Activated CD8-positive, alpha-beta memory T cell treated with anti-CD3 and anti-CD28 coated beads, Interleukin-2, amount 10 ng/mL, durations not matched to agents 7 days and 5 days (primary cell): ENCODE measurements at regions not wholly inside any gene's neighbourhood (a gene's known extent, or its start where the extent isn't known, plus 50 kb on each side); places are given as distances from the start of the nearest gene placed in this dataset.

Experiments
- ATAC-seq: fragments of 150-1000 bp; cut with Tn5 transposase; one replicate; pipeline ENCODE4 v1.10.0; 2021; ENCODE audit warnings: moderate library complexity
- CTCF ChIA-PET: fragments of 350-600 bp; sonication (Branson Sonifier 250); formaldehyde crosslinking; loops from one replicate; lab custom pipeline; 2021; ENCODE audit warnings: antibody characterized with exemption; lab: Charles Lee
- DNase-seq: peaks from one replicate; pipeline ENCODE4 v3.0.0-alpha.2; 2020
- H3K27ac Mint-ChIP-seq: one replicate; pipeline ENCODE4 v1.8.0; 2021; ENCODE audit warnings: mild to moderate bottlenecking, mixed read lengths
- H3K27me3 Mint-ChIP-seq: one replicate; pipeline ENCODE4 v1.8.0; 2021; ENCODE audit warnings: mixed read lengths
- H3K36me3 Mint-ChIP-seq: one replicate; pipeline ENCODE4 v1.8.0; 2021; ENCODE audit warnings: mild to moderate bottlenecking, mixed read lengths
- H3K4me1 Mint-ChIP-seq: one replicate; pipeline ENCODE4 v1.8.0; 2021; ENCODE audit warnings: mixed read lengths
- H3K4me3 Mint-ChIP-seq: one replicate; pipeline ENCODE4 v1.8.0; 2021; ENCODE audit warnings: mild to moderate bottlenecking, moderate library complexity, mixed read lengths
- H3K9me3 Mint-ChIP-seq: one replicate; pipeline ENCODE4 v1.8.0; 2022; ENCODE audit warnings: low read depth, mixed read lengths

DNA sequence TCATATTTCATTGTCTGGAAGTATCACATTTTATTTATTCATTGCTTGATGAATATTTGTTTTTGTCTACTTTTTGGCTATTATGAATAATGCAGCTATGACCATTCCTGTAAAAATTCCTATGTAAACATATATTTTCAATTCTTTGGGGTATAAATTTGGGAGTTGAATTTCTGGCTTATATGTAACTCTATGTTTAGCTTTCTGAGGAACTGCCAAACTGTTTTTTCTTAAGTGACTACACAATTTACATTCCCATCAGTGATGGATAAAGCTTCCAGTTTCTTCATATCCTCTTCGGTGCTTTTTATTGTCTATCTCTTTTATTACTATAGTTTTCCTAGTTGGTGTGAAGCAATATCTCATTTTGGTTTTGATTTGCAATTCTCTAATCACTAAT, 115.6 kb upstream of the CXCL12 start:
- no peak overlapping the region for H3K27ac Mint-ChIP-seq
- CTCF ChIA-PET = no interaction called here
- ATAC-seq = no peak
- H3K4me1 Mint-ChIP-seq = no peaks in the 10 kb centered on the region
- DNase-seq = no peak
- H3K36me3 Mint-ChIP-seq = no peaks in the 10 kb centered on the region
- H3K4me3 Mint-ChIP-seq = no peak overlapping the region
- peaks cover 2% of the 10 kb centered on the region for H3K9me3 Mint-ChIP-seq
- H3K27me3 Mint-ChIP-seq = no peaks in the 10 kb centered on the region

- H3K36me3 Mint-ChIP-seq = no peaks in the 10 kb centered on the region
- DNase-seq (no peak), ATAC-seq (no peak)
- CTCF ChIA-PET = no interaction called here
- no peak overlapping the region for H3K27ac Mint-ChIP-seq
- no peak overlapping the region for H3K4me3 Mint-ChIP-seq
- H3K9me3 Mint-ChIP-seq = peaks cover 4% of the 10 kb centered on the region
- no peaks in the 10 kb centered on the region for H3K4me1 Mint-ChIP-seq
- no peaks in the 10 kb centered on the region for H3K27me3 Mint-ChIP-seq
These were observed 121.5 kb upstream of the CXCL12 start for GRCh38 chr10:44506386-44506785.

DNA sequence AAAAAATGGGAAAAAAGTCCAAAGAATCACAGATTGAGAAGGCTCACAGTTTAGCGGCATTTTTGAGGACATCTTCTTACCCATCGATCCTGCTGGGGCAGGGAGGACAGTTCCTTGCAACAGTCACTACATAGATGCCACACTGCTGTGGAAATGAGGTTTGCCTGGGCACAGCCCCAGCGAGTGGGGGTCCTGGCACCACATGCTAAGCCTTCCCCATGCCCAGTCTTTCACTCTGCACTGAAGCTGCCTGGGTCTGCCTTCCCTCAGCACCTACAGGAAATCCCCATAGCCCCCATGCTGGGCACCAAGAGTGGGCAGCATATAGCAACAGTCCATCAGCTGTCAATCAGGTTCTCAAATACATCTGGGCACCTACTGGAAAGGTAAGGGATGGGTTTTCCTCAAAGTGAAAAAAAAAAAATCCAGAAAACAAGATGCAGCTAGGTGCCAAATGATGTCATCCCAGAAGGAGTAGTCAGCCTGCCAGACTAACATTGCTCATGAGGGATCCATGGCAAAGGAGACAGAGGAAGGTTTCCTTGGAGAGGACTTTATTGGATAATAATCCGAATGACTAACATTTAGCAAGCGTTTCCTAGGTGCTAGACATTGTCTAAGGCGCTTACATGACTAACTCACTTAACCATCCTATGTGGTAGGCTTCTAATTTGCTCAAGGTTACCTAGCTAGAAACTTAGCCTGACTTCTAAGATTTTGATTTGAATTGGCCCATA, 125.7 kb upstream of the CXCL12 start:
- no peak overlapping the region for H3K4me3 Mint-ChIP-seq
- DNase-seq (no peak), ATAC-seq (no peak)
- peaks cover 2% of the 10 kb centered on the region for H3K9me3 Mint-ChIP-seq
- H3K4me1 Mint-ChIP-seq = no peaks in the 10 kb centered on the region
- no peak overlapping the region for H3K27ac Mint-ChIP-seq
- CTCF ChIA-PET = no interaction called here
- H3K27me3 Mint-ChIP-seq = no peaks in the 10 kb centered on the region
- no peaks in the 10 kb centered on the region for H3K36me3 Mint-ChIP-seq

GRCh38 chr10:44511166-44511565, 126.3 kb upstream of the CXCL12 start:
- Mint-ChIP-seq H3K36me3 (no peaks in the 10 kb centered on the region), H3K27me3 (no peaks in the 10 kb centered on the region), H3K4me1 (no peaks in the 10 kb centered on the region), H3K27ac (no peak overlapping the region), H3K4me3 (no peak overlapping the region), H3K9me3 (peaks cover 4% of the 10 kb centered on the region)
- DNase-seq (no peak), ATAC-seq (no peak)
- CTCF ChIA-PET = no interaction called here

- H3K4me1 Mint-ChIP-seq = no peaks in the 10 kb centered on the region
- H3K27ac Mint-ChIP-seq = no peak overlapping the region
- CTCF ChIA-PET = no interaction called here
- H3K27me3 Mint-ChIP-seq = no peaks in the 10 kb centered on the region
- no peak overlapping the region for H3K4me3 Mint-ChIP-seq
- H3K9me3 Mint-ChIP-seq = peaks cover 4% of the 10 kb centered on the region
- DNase-seq = no peak
- ATAC-seq = no peak
- H3K36me3 Mint-ChIP-seq = no peaks in the 10 kb centered on the region
These were observed 126.7 kb upstream of the CXCL12 start for GRCh38 chr10:44511601-44512000.

DNA sequence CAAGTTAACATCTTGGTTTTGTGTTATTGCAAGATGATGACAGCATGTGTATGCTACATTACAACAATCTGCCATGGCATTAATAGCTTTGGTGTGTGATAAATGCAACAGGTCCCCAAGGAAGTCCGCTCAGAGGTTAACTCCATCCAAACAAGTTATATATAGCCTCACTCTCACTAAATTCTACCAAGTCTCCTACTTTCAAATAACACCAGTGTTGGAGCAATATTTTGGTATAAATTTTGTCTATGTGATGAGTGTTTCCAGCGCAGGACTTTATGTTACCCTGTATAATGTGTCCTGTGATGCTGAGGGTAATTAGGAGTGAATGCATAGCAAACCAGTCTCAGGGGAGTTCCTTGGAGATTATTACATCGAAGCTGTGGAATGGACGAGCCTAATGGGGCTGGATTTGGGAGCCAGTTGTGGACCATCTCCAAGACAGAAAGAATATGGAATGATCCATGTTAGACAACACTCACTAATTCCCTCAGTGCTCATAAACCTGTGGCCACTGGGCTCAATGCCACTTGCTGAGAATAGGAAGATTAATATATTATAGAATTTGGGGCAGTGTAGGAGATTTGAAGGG, 127.6 kb upstream of the CXCL12 start:
- H3K4me1 Mint-ChIP-seq = no peaks in the 10 kb centered on the region
- H3K9me3 Mint-ChIP-seq = peaks cover 4% of the 10 kb centered on the region
- no peaks in the 10 kb centered on the region for H3K27me3 Mint-ChIP-seq
- no peak overlapping the region for H3K4me3 Mint-ChIP-seq
- ATAC-seq (no peak), DNase-seq (no peak)
- CTCF ChIA-PET = no interaction called here
- H3K27ac Mint-ChIP-seq = no peak overlapping the region
- no peaks in the 10 kb centered on the region for H3K36me3 Mint-ChIP-seq

GRCh38 chr10:44513591-44513990, 128.7 kb upstream of the CXCL12 start:
- Mint-ChIP-seq H3K27ac (no peak overlapping the region), H3K4me3 (no peak overlapping the region), H3K36me3 (no peaks in the 10 kb centered on the region), H3K4me1 (no peaks in the 10 kb centered on the region), H3K27me3 (no peaks in the 10 kb centered on the region), H3K9me3 (peaks cover 3% of the 10 kb centered on the region)
- DNase-seq (no peak), ATAC-seq (no peak)
- CTCF ChIA-PET = no interaction called here

GRCh38 chr10:44516891-44517290, 132.0 kb upstream of the CXCL12 start:
- Mint-ChIP-seq H3K27me3 (no peaks in the 10 kb centered on the region), H3K36me3 (no peaks in the 10 kb centered on the region), H3K4me3 (no peak overlapping the region), H3K27ac (no peak overlapping the region), H3K4me1 (no peaks in the 10 kb centered on the region), H3K9me3 (peaks cover 2% of the 10 kb centered on the region)
- DNase-seq (no peak), ATAC-seq (no peak)
- CTCF ChIA-PET = no interaction called here

DNA sequence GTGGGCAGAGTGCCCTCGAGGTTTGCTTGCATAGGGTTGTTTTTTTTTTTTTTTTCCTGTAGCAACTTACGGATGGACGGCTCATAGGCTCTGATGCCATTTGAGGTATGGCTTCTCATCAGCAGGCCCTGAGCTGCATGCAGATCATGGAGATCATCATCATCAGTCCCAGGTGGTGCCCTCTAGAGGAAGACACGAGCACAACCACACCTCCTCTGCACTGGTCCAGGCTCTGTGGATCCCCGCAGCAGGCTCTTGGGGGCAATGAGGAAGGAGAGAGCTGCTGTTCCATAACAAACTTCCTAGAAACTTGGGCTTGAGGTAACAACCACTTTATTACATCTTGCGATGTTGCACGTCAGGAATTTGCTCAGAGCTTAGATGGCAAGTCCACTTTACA, 132.7 kb upstream of the CXCL12 start:
- no peak for ATAC-seq
- DNase-seq = no peak
- Mint-ChIP-seq H3K4me3 (no peak overlapping the region), H3K27ac (no peak overlapping the region), H3K27me3 (no peaks in the 10 kb centered on the region), H3K4me1 (no peaks in the 10 kb centered on the region), H3K36me3 (no peaks in the 10 kb centered on the region), H3K9me3 (peaks cover 2% of the 10 kb centered on the region)
- CTCF ChIA-PET = no interaction called here

DNA sequence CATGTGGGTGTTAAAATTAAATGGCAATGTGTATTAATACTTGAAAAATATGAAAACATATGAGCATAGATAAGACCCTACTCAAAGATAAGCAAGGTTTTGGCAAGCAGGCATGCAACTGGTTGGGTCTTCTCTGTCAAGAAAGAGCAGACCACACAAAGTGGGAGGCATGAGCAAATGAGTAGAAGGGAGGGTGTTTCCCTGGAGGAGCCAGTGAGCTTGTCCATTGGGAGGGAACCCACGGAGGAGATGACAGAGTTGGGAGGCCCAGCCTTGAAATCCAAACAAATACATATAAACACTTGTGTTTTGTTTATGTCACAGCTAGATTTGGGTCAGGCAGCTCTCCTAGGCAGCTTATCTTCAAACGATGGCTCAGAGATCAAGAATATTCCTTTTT, 134.5 kb upstream of the CXCL12 start:
- H3K27me3 Mint-ChIP-seq = no peaks in the 10 kb centered on the region
- ATAC-seq (no peak), DNase-seq (no peak)
- no peak overlapping the region for H3K4me3 Mint-ChIP-seq
- no peaks in the 10 kb centered on the region for H3K4me1 Mint-ChIP-seq
- no peaks in the 10 kb centered on the region for H3K36me3 Mint-ChIP-seq
- H3K9me3 Mint-ChIP-seq = peaks cover 2% of the 10 kb centered on the region
- no peak overlapping the region for H3K27ac Mint-ChIP-seq
- CTCF ChIA-PET = no interaction called here

DNA sequence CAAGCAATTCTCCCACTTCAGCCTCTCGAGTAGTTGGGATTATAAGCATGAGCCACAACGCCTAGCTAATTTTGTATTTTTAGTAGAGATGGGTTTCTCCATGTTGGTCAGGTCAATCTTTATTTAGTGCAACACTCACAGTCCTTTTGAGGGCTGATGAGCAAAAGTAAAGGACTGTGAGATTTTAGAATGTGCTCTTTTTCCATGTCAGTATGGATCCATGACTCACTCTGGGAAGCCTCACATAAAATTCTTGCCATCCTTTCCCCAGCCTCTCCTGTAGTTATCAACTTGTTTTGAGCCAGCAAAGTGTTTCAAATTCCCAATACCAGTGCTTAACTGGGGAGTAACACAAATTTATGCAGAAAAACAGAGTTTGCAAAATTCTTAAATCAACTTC, 135.8 kb upstream of the CXCL12 start:
- Mint-ChIP-seq H3K9me3 (peaks cover under 1% of the 10 kb centered on the region), H3K27me3 (no peaks in the 10 kb centered on the region), H3K27ac (no peak overlapping the region), H3K36me3 (no peaks in the 10 kb centered on the region), H3K4me3 (no peak overlapping the region), H3K4me1 (no peaks in the 10 kb centered on the region)
- DNase-seq (no peak), ATAC-seq (no peak)
- CTCF ChIA-PET = no interaction called here

DNA sequence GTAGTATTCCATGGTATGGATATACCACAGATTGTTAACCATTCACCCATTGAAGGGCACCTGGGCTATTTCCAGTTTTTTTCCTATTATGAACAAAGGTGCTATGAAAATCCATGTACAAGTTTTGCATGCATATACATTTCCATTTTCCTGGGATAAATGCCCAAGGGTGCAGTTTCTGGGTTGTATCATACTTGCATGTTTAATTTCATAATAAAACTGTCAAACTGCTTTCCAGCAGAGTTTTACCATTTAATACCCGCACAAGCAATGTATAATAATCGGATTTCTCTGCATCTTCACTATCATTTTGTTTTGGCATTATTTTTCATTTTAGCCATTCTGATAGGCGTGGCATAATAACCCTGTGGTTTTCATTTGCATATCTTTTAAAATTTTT, 154.3 kb upstream of the CXCL12 start:
- Mint-ChIP-seq H3K36me3 (no peaks in the 10 kb centered on the region), H3K27me3 (no peaks in the 10 kb centered on the region), H3K4me1 (no peaks in the 10 kb centered on the region), H3K9me3 (peaks cover 2% of the 10 kb centered on the region), H3K4me3 (no peak overlapping the region), H3K27ac (no peak overlapping the region)
- DNase-seq = no peak
- CTCF ChIA-PET = no interaction called here
- ATAC-seq = no peak

GRCh38 chr10:44552726-44553125, 167.8 kb upstream of the CXCL12 start:
- DNase-seq (no peak), ATAC-seq (no peak)
- peaks cover 2% of the 10 kb centered on the region for H3K9me3 Mint-ChIP-seq
- CTCF ChIA-PET = no interaction called here
- H3K27ac Mint-ChIP-seq = no peak overlapping the region
- no peaks in the 10 kb centered on the region for H3K36me3 Mint-ChIP-seq
- no peaks in the 10 kb centered on the region for H3K27me3 Mint-ChIP-seq
- H3K4me3 Mint-ChIP-seq = no peak overlapping the region
- H3K4me1 Mint-ChIP-seq = no peaks in the 10 kb centered on the region

- DNase-seq (no peak), ATAC-seq (no peak)
- Mint-ChIP-seq H3K4me3 (no peak overlapping the region), H3K27ac (no peak overlapping the region), H3K27me3 (no peaks in the 10 kb centered on the region), H3K9me3 (no peaks in the 10 kb centered on the region), H3K36me3 (no peaks in the 10 kb centered on the region), H3K4me1 (no peaks in the 10 kb centered on the region)
- CTCF ChIA-PET = no interaction called here
These were observed 172.8 kb upstream of the CXCL12 start for GRCh38 chr10:44557596-44558191.
